ENCODE measurements at regions not wholly inside any gene's neighbourhood (a gene's known extent, or its start where the extent isn't known, plus 50 kb on each side); places are given as distances from the start of the nearest gene placed in this dataset.
A peak's percentile ranks its signal among the peaks of the same experiment; 100 is the strongest.

DNA sequence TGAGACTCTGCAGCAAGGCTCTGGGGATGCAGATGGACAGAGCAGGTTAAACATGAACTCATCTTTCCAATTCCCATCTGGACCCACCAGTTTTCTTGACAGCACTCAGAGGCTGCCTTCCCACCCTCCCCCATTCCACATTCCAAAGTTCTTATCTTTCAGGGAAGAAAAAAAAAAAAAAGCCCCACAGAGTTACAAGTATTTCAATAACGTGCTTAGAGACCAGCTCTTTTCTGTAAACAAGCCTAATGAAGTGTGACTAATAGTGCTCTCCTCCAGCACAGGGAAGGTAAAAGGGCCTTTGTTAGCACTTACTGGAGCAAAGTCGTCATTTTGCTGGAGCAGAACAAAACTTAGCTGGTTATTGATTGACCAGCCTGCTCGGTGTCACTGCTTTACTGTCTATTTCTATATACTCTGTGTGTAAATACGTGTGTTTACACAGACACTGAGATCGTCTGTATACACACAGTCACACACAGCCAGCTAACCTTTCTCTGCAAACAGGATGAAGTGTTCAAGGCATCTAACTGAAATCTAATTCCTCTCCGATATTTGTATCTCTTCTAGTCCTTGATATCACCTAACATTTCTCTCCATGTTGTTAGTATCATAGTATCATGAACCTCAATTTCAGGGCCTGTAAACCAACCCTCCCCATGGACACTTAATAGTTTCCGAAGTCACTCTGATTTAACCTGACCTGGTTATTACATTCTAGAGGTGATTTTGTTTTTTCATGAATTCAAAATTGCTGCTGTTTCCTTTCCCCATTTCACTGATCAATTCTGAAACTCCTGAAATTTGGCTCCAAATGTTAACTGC lies 84.9 kb downstream of the ZNF608 start:
- H3K9ac ChIP-seq (replicated peaks; ENCODE audit: extremely low read depth, insufficient read depth, low read length): peak overlapping the region; percentile 88
- intact Hi-C loops (cut with micrococcal nuclease): loop anchor here (1.0 kb wide), 1 partner anchor 81 kb away; no protein-coding TSS in a partner anchor
- CTCF ChIA-PET: interaction anchor here (0.9 to 1.4 kb wide), 8 partner anchors 8 to 215 kb away, joined by 3 to 7 read pairs (median 3); no protein-coding TSS in a partner anchor

More for the DNA sequence above, 84.9 kb downstream of the ZNF608 start:
- Histone ChIP-seq H2AFZ (ENCODE audit: low read depth, low read length) (peak overlapping the region; percentile 44), H3K4me2 (ENCODE audit: insufficient read depth, low read length) (peak overlapping the region; percentile 68), H3K27me3 (ENCODE audit: control insufficient read depth in 2 of 2, insufficient read depth in 2 of 2, low read length in 2 of 2) (no peaks in the 10 kb centered on the region), H3K27ac (ENCODE audit: insufficient read depth, low read depth, low read length) (peak overlapping the region; percentile 91), H3K4me1 (ENCODE audit: control insufficient read depth, extremely low read depth, insufficient read depth, low read length) (peaks cover 46% of the 10 kb centered on the region), H3K79me2 (ENCODE audit: control insufficient read depth, insufficient read depth, low read length) (no peaks in the 10 kb centered on the region), H3K4me3 (replicated peaks in 1 of 3; ENCODE audit: insufficient read depth in 1 of 3, low read depth in 1 of 3, low read length in 3 of 3) (peak overlapping the region in 1 of 3 experiments; percentile 27), H3K36me3 (ENCODE audit: control insufficient read depth in 2 of 2, extremely low read depth in 1 of 2, insufficient read depth in 2 of 2, low read length in 2 of 2) (no peaks in the 10 kb centered on the region), H4K20me1 (replicated peaks; ENCODE audit: control insufficient read depth, extremely low read depth, insufficient read depth, low read length) (no peaks in the 10 kb centered on the region), H3K9me3 (replicated peaks; ENCODE audit: control insufficient read depth, insufficient read depth, low read length) (no peaks in the 10 kb centered on the region), H3K9me1 (replicated peaks; ENCODE audit: control insufficient read depth, extremely low read depth, insufficient read depth, low read length) (no peaks in the 10 kb centered on the region)
- DNase-seq (ENCODE audit: low read depth, low spot score): peak; percentile 91
- BruUV-seq (replicated peaks): TSS peak; percentile 72
- TF ChIP-seq, protein P1, sequence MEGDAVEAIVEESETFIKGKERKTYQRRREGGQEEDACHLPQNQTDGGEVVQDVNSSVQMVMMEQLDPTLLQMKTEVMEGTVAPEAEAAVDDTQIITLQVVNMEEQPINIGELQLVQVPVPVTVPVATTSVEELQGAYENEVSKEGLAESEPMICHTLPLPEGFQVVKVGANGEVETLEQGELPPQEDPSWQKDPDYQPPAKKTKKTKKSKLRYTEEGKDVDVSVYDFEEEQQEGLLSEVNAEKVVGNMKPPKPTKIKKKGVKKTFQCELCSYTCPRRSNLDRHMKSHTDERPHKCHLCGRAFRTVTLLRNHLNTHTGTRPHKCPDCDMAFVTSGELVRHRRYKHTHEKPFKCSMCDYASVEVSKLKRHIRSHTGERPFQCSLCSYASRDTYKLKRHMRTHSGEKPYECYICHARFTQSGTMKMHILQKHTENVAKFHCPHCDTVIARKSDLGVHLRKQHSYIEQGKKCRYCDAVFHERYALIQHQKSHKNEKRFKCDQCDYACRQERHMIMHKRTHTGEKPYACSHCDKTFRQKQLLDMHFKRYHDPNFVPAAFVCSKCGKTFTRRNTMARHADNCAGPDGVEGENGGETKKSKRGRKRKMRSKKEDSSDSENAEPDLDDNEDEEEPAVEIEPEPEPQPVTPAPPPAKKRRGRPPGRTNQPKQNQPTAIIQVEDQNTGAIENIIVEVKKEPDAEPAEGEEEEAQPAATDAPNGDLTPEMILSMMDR (IDR thresholded peaks at IDR 0.05; ENCODE audit: extremely low read depth in 1 of 2, insufficient read depth in 1 of 2, low read depth in 1 of 2, low read length in 2 of 2): no peak
- TF ChIP-seq, protein P2, sequence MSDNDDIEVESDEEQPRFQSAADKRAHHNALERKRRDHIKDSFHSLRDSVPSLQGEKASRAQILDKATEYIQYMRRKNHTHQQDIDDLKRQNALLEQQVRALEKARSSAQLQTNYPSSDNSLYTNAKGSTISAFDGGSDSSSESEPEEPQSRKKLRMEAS (IDR thresholded peaks at IDR 0.05; ENCODE audit: insufficient read depth, insufficient read length): no peak
- no peak for TF ChIP-seq MYC (IDR thresholded peaks at IDR 0.05; ENCODE audit: low read depth, low read length)
- peak; percentile 62 for TF ChIP-seq POLR2AphosphoS5 (IDR thresholded peaks at IDR 0.05; ENCODE audit: insufficient read depth, low read depth, low read length)
- TF ChIP-seq GATA2 (IDR thresholded peaks at IDR 0.05; ENCODE audit: insufficient read depth, insufficient read length, low read depth, low read length): peak; percentile 70
- peak; percentile 60 for TF ChIP-seq FOS (IDR thresholded peaks at IDR 0.05; ENCODE audit: borderline replicate concordance, insufficient read depth, low read length)
- TF ChIP-seq POLR2A (IDR thresholded peaks at IDR 0.05; ENCODE audit: low read depth, low read length): peak; percentile 37
- peak; percentile 47 for TF ChIP-seq JUN (IDR thresholded peaks at IDR 0.05; ENCODE audit: borderline replicate concordance, insufficient read depth, insufficient read length, low read depth)
- peak; percentile 87 for FAIRE-seq
- dilution Hi-C loops (cut with MboI; ENCODE audit: extremely low pct_ligation_motif_present, low sequenced_read_pairs): no loop called here
- POLR2A ChIA-PET: interaction anchor here (0.7 to 1.1 kb wide), 2 partner anchors 10 to 108 kb away, joined by 4 to 5 read pairs; no protein-coding TSS in a partner anchor

Data from endothelial cell of umbilical vein (primary cell).